ENCODE measurements at regions not wholly inside any gene's neighbourhood (a gene's known extent, or its start where the extent isn't known, plus 50 kb on each side); places are given as distances from the start of the nearest gene placed in this dataset.

DNA sequence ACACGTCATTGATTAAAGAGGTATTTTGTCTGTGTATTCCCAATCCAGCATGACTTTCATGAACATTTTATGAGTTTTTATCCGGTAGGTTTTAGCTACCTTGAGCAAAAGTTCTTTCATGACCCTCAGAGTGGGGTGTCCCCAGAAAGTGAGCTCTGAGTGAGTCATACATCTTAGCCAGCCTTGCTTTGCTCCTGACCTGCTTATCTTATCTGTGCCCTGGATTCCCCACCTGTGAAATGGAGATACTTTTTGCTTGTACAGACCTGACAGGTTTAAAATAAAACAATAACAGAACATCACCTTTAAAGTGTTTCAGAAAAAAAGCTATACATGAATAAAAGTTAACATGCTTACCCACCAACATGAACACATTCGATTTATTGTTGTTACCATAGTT, 202.8 kb upstream of the SOX5 start:
- Mint-ChIP-seq H3K4me3 (ENCODE audit: unreplicated experiment) (no peak overlapping the region), H3K27ac (ENCODE audit: unreplicated experiment) (no peak overlapping the region), H3K36me3 (ENCODE audit: unreplicated experiment) (no peaks in the 10 kb centered on the region), H3K9me3 (ENCODE audit: unreplicated experiment) (peaks cover 3% of the 10 kb centered on the region), H3K27me3 (ENCODE audit: unreplicated experiment) (peaks cover 10% of the 10 kb centered on the region), H3K4me1 (ENCODE audit: unreplicated experiment) (no peaks in the 10 kb centered on the region)
- TF ChIP-seq, protein P1, sequence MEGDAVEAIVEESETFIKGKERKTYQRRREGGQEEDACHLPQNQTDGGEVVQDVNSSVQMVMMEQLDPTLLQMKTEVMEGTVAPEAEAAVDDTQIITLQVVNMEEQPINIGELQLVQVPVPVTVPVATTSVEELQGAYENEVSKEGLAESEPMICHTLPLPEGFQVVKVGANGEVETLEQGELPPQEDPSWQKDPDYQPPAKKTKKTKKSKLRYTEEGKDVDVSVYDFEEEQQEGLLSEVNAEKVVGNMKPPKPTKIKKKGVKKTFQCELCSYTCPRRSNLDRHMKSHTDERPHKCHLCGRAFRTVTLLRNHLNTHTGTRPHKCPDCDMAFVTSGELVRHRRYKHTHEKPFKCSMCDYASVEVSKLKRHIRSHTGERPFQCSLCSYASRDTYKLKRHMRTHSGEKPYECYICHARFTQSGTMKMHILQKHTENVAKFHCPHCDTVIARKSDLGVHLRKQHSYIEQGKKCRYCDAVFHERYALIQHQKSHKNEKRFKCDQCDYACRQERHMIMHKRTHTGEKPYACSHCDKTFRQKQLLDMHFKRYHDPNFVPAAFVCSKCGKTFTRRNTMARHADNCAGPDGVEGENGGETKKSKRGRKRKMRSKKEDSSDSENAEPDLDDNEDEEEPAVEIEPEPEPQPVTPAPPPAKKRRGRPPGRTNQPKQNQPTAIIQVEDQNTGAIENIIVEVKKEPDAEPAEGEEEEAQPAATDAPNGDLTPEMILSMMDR (IDR thresholded peaks at IDR 0.05) = no peak
- no peak for DNase-seq (ENCODE audit: extremely low spot score, unreplicated experiment)

DNA sequence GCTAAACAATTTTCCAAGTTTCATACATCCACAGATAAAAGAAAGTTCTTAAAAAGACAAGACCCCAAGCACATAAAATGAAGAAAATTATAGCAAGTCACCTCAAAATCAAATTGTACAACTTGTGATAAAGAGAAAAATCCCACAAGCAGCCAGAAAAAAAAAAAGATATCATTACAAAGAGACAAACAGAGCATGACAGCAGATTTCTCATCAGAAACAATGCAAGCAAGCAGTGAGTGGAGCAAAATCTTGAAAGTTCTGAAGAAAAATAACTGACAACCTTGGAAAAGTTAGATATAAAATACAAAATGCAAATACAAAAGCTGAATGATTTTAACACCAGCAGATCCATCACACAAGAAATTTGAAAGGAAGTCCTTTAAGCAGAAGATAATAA, 194.5 kb upstream of the SOX5 start:
- peaks cover 6% of the 10 kb centered on the region for H3K36me3 Mint-ChIP-seq (ENCODE audit: unreplicated experiment)
- H3K4me1 Mint-ChIP-seq (ENCODE audit: unreplicated experiment) = no peaks in the 10 kb centered on the region
- no peak overlapping the region for H3K27ac Mint-ChIP-seq (ENCODE audit: unreplicated experiment)
- TF ChIP-seq, protein P1 (IDR thresholded peaks at IDR 0.05) = no peak
- peaks cover 18% of the 10 kb centered on the region for H3K9me3 Mint-ChIP-seq (ENCODE audit: unreplicated experiment)
- DNase-seq (ENCODE audit: extremely low spot score, unreplicated experiment) = no peak
- no peak overlapping the region for H3K4me3 Mint-ChIP-seq (ENCODE audit: unreplicated experiment)
- H3K27me3 Mint-ChIP-seq (ENCODE audit: unreplicated experiment) = no peaks in the 10 kb centered on the region

DNA sequence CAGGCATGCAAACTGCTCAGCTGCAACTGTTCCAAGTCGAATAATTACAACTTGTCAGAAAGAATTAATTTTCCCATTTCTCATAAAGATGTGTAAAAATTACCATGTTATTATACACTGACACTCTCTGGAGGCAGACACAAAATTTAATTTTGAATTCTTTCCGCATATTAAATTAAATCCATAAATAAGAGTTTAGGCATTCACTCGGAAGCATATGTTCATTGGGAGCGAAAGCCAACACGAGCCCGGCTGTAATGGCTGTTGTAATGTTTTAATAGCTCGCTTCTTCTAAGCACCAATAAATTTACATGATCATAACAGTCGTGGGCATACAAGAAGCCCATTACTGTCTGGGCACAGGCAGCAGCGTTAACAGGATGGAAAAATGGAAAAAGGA, 189.6 kb upstream of the SOX5 start:
- DNase-seq (ENCODE audit: extremely low spot score, unreplicated experiment) = no peak
- Mint-ChIP-seq H3K9me3 (ENCODE audit: unreplicated experiment) (peaks cover 20% of the 10 kb centered on the region), H3K27ac (ENCODE audit: unreplicated experiment) (no peak overlapping the region), H3K36me3 (ENCODE audit: unreplicated experiment) (peaks cover 2% of the 10 kb centered on the region), H3K27me3 (ENCODE audit: unreplicated experiment) (peaks cover 3% of the 10 kb centered on the region), H3K4me1 (ENCODE audit: unreplicated experiment) (peaks cover 6% of the 10 kb centered on the region), H3K4me3 (ENCODE audit: unreplicated experiment) (no peak overlapping the region)
- TF ChIP-seq, protein P1 (IDR thresholded peaks at IDR 0.05) = no peak

DNA sequence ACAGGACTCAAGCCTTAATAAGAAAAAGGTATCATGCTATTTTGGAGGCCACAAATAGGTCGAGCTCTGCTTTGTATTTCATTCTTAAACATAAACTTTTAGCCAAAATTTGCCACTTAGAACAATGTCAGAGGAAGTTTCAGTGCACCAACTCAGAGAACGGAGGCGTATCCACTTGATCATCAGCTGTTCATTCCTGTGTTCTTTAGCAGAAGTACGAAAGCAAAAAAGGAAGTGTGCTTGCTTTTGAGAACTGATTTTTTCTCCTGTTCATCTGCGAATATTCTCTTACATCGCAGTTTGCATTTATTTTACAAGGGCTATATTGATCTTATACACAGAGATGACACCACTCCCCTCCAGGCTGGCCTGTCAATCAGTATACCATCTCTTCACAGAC, 188.6 kb upstream of the SOX5 start:
- no peak overlapping the region for H3K4me3 Mint-ChIP-seq (ENCODE audit: unreplicated experiment)
- no peak overlapping the region for H3K27ac Mint-ChIP-seq (ENCODE audit: unreplicated experiment)
- no peaks in the 10 kb centered on the region for H3K36me3 Mint-ChIP-seq (ENCODE audit: unreplicated experiment)
- H3K27me3 Mint-ChIP-seq (ENCODE audit: unreplicated experiment) = peaks cover 3% of the 10 kb centered on the region
- TF ChIP-seq, protein P1 (IDR thresholded peaks at IDR 0.05) = no peak
- DNase-seq (ENCODE audit: extremely low spot score, unreplicated experiment) = no peak
- H3K9me3 Mint-ChIP-seq (ENCODE audit: unreplicated experiment) = peaks cover 10% of the 10 kb centered on the region
- H3K4me1 Mint-ChIP-seq (ENCODE audit: unreplicated experiment) = peaks cover 7% of the 10 kb centered on the region

DNA sequence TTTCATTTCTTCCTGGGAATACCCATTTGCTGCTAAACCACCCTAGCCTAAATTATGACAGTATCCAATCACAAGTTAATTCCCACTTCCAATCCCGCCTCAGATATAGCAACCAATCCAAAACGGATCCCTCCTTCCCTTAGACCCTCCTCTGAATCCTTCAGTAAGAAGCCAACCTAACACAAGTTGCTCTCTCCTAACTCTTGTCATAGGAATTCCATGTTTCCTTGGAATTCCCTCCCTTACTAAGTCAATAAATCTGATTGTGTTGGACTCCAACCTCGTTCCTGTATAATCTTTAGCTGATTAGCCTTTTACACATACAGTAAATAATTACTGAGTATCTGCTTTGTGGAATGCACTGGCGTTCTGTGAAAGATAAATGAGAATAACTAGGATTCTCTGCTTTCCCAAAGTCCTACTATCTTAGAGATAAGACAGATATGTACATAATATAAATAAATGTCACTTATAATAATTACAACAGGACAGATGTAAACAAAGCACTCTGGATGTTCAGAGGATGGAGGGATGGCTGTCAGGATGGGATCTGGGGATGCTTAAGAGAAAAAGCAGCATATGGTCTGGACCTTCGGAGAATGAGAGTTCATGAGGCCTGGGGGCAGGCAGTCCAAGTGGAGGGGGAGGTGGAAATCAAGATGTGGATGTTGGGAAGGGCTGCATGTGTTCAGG, 185.8 kb upstream of the SOX5 start:
- no peak overlapping the region for H3K27ac Mint-ChIP-seq (ENCODE audit: unreplicated experiment)

More for the DNA sequence above, 185.8 kb upstream of the SOX5 start:
- TF ChIP-seq, protein P1 (IDR thresholded peaks at IDR 0.05) = no peak
- Mint-ChIP-seq H3K9me3 (ENCODE audit: unreplicated experiment) (peaks cover 3% of the 10 kb centered on the region), H3K36me3 (ENCODE audit: unreplicated experiment) (no peaks in the 10 kb centered on the region), H3K4me3 (ENCODE audit: unreplicated experiment) (no peak overlapping the region), H3K27me3 (ENCODE audit: unreplicated experiment) (peaks cover 3% of the 10 kb centered on the region), H3K4me1 (ENCODE audit: unreplicated experiment) (peaks cover 7% of the 10 kb centered on the region)
- DNase-seq (ENCODE audit: extremely low spot score, unreplicated experiment) = no peak
